GM12878 (cell line): ENCODE measurements at regions not wholly inside any gene's neighbourhood (a gene's known extent, or its start where the extent isn't known, plus 50 kb on each side); places are given as distances from the start of the nearest gene placed in this dataset.

Experiments
- BCLAF1 ChIP-seq: fragments of 450-650 bp; IDR thresholded peaks from 2 replicates; pipeline ENCODE4 v1.6.1; 2017; ENCODE audit warnings: antibody characterized with exemption, mild to moderate bottlenecking, moderate library complexity
- CHD1 ChIP-seq: IDR thresholded peaks from 2 replicates; pipeline ENCODE4 v1.6.1; 2012; ENCODE audit warnings: low read depth, low read length, improper control_type of control experiment
- E2F8 ChIP-seq: fragments of 450-650 bp; IDR thresholded peaks from 2 replicates; pipeline ENCODE4 v1.6.1; 2018; ENCODE audit warnings: mild to moderate bottlenecking, low read depth, moderate library complexity; ENCODE audit not compliant: partially characterized antibody
- KLF5 ChIP-seq: fragments of 450-650 bp; IDR thresholded peaks from 2 replicates; pipeline ENCODE4 v1.6.1; 2014; ENCODE audit warnings: mild to moderate bottlenecking; ENCODE audit not compliant: partially characterized antibody
- MTA3 ChIP-seq: IDR thresholded peaks from 2 replicates; pipeline ENCODE4 v1.6.1; 2012; ENCODE audit warnings: low read length, inconsistent platforms, borderline replicate concordance
- RCOR1 ChIP-seq: conservative IDR thresholded peaks from 2 replicates; pipeline ENCODE4 v1.6.1; 2012; ENCODE audit warnings: low read depth, low read length, improper control_type of control experiment
- STAT3 ChIP-seq: IDR thresholded peaks from 2 replicates; pipeline ENCODE4 v1.6.1; 2011; ENCODE audit warnings: low read depth, low read length, improper control_type of control experiment
- USF2 ChIP-seq: IDR thresholded peaks from 2 replicates; pipeline ENCODE4 v1.6.1; 2011; ENCODE audit warnings: low read depth, low read length, improper control_type of control experiment, borderline replicate concordance
- YBX1 ChIP-seq: fragments of 450-650 bp; IDR thresholded peaks from 2 replicates; pipeline ENCODE4 v1.6.1; 2016; ENCODE audit warnings: antibody characterized with exemption

- TF ChIP-seq USF2 (no peak), RCOR1 (no peak), MTA3 (no peak), YBX1 (no peak), E2F8 (no peak), CHD1 (no peak), STAT3 (no peak), BCLAF1 (no peak), KLF5 (no peak)
These were observed 553.1 kb upstream of the ATXN7L3B start (continued) for GRCh38 chr12:73984552-73984951.
